Peyer's patch (tissue), 4 donors: ENCODE measurements at regions not wholly inside any gene's neighbourhood (a gene's known extent, or its start where the extent isn't known, plus 50 kb on each side); places are given as distances from the start of the nearest gene placed in this dataset.

ENCODE experiments used
- POLR2A ChIP-seq, 2 donors: fragments of 450-650 bp; IDR thresholded peaks; one replicate each; pipeline ENCODE4 v1.5.1; 2017; ENCODE audit warnings: antibody characterized with exemption in 2 of 2, mild to moderate bottlenecking in 2 of 2, moderate library complexity in 2 of 2
- TF ChIP-seq, protein P1 (sequence below), 6 experiments: fragments of 450-650 bp in 4 of 6; fragments of 200-600 bp in 2 of 6; sonication (generic) in 1 of 6; IDR thresholded peaks; one replicate each; pipeline ENCODE4 v1.5.1; 2017 to 2019; ENCODE audit warnings: antibody characterized with exemption in 6 of 6, mild to moderate bottlenecking in 3 of 6, moderate library complexity in 1 of 6

GRCh38 chr14:82759656-82760055 lies 1226.0 kb upstream of the SEL1L start:
- TF ChIP-seq, protein P1, sequence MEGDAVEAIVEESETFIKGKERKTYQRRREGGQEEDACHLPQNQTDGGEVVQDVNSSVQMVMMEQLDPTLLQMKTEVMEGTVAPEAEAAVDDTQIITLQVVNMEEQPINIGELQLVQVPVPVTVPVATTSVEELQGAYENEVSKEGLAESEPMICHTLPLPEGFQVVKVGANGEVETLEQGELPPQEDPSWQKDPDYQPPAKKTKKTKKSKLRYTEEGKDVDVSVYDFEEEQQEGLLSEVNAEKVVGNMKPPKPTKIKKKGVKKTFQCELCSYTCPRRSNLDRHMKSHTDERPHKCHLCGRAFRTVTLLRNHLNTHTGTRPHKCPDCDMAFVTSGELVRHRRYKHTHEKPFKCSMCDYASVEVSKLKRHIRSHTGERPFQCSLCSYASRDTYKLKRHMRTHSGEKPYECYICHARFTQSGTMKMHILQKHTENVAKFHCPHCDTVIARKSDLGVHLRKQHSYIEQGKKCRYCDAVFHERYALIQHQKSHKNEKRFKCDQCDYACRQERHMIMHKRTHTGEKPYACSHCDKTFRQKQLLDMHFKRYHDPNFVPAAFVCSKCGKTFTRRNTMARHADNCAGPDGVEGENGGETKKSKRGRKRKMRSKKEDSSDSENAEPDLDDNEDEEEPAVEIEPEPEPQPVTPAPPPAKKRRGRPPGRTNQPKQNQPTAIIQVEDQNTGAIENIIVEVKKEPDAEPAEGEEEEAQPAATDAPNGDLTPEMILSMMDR (IDR thresholded peaks at IDR 0.05): no peak
- no peak for TF ChIP-seq POLR2A (IDR thresholded peaks at IDR 0.05)
